Panc1 (cell line): ENCODE measurements at regions not wholly inside any gene's neighbourhood (a gene's known extent, or its start where the extent isn't known, plus 50 kb on each side); places are given as distances from the start of the nearest gene placed in this dataset.
"Not testable (repeated sequence)": the region's sequence is repeated elsewhere in the genome, so short reads cannot be mapped to it uniquely, and the experiment has no call there.

ENCODE experiments used
- ATAC-seq: fragments of 200-7000 bp; cut with Tn5 transposase; 2 replicates; pipeline ENCODE4 v1.9.1; 2020; ENCODE audit warnings: mild to moderate bottlenecking, moderate library complexity
- BruUV-seq: library from RNA; stranded (reverse); fragments of 400-500 nt; replicated peaks from 2 replicates; lab custom pipeline; 2021; lab: Mats Ljungman, UMichigan
- CTCF ChIA-PET: fragments of 300-600 bp; sonication (Branson Sonifier 250); formaldehyde crosslinking; loops from one replicate; lab custom pipeline; 2022; ENCODE audit warnings: antibody characterized with exemption; lab: Charles Lee
- POLR2A ChIA-PET: fragments of 300-600 bp; sonication (Branson Sonifier 250); formaldehyde crosslinking; loops from one replicate; lab custom pipeline; 2022; ENCODE audit warnings: antibody characterized with exemption; lab: Charles Lee
- DNase-seq: peaks from one replicate; pipeline ENCODE4 v3.0.0-alpha.2; 2010; ENCODE audit warnings: low read depth, low spot score
- H3K27ac ChIP-seq: 2 replicates; pipeline ENCODE4 v1.5.1; 2011; ENCODE audit warnings: mild to moderate bottlenecking, low read length, inconsistent platforms
- H3K27me3 ChIP-seq: fragments of 200-500 bp; sonication (Bioruptor generic); 2 replicates; pipeline ENCODE4 v1.6.0; 2014; ENCODE audit warnings: low read length, inconsistent platforms; ENCODE audit not compliant: control insufficient read depth, insufficient read depth
- H3K36me3 ChIP-seq: fragments of 200-500 bp; sonication (Bioruptor generic); 2 replicates; pipeline ENCODE4 v1.5.1; 2014; ENCODE audit warnings: inconsistent platforms, mild to moderate bottlenecking, low read length, moderate library complexity; ENCODE audit not compliant: control insufficient read depth, insufficient read depth
- H3K4me1 ChIP-seq: 2 replicates; pipeline ENCODE4 v1.5.1; 2011; ENCODE audit warnings: inconsistent platforms, mild to moderate bottlenecking, low read length, moderate library complexity; ENCODE audit not compliant: control insufficient read depth, insufficient read depth
- H3K4me3 ChIP-seq, 2 experiments: 2 replicates each; pipeline ENCODE4 v1.5.1; 2011 to 2012; ENCODE audit warnings: low read depth in 2 of 2, low read length in 2 of 2, mild to moderate bottlenecking in 2 of 2, inconsistent platforms in 1 of 2, moderate library complexity in 1 of 2
- H3K9me3 ChIP-seq: fragments of 200-500 bp; sonication (Bioruptor generic); 2 replicates; pipeline ENCODE4 v1.5.1; 2014; ENCODE audit warnings: low read depth, mild to moderate bottlenecking, inconsistent platforms, low read length, moderate library complexity; ENCODE audit not compliant: control insufficient read depth, insufficient read depth
- POLR2AphosphoS5 ChIP-seq: IDR thresholded peaks from 2 replicates; pipeline ENCODE4 v1.6.1; 2012; ENCODE audit warnings: mild to moderate bottlenecking, low read depth, low read length, moderate library complexity
- SIN3A ChIP-seq: IDR thresholded peaks from 2 replicates; pipeline ENCODE4 v1.6.1; 2012; ENCODE audit warnings: low read depth, mild to moderate bottlenecking, low read length, moderate library complexity, borderline replicate concordance; ENCODE audit not compliant: insufficient read depth
- TCF7L2 ChIP-seq: IDR thresholded peaks from 2 replicates; pipeline ENCODE4 v1.6.1; 2011; ENCODE audit warnings: mild to moderate bottlenecking, low read depth, low read length, inconsistent platforms
- in situ Hi-C: cut with HindIII; loops from 2 replicates; pipeline ENCODE4 v1.10.0; 2016; ENCODE audit warnings: low sequenced_read_pairs, low pct_unique_long_range_greater_than_20kb
- intact Hi-C: fragments of 100-400 bp; cut with micrococcal nuclease; formaldehyde crosslinking; loops from one replicate; pipeline ENCODE4 v1.10.0; 2022; ENCODE audit not compliant: unreplicated experiment
- TF ChIP-seq, protein P1 (sequence below): fragments of 450-650 bp; IDR thresholded peaks from 2 replicates; pipeline ENCODE4 v1.5.1; 2017; ENCODE audit warnings: mild to moderate bottlenecking
- TF ChIP-seq, protein P2 (sequence below), 2 experiments: IDR thresholded peaks; 2 replicates each; pipeline ENCODE4 v1.6.1; 2011 to 2012; ENCODE audit warnings: low read depth in 2 of 2, control low read depth in 1 of 2, low read length in 1 of 2, mild to moderate bottlenecking in 1 of 2, moderate library complexity in 1 of 2; ENCODE audit not compliant: insufficient read depth in 1 of 2

DNA sequence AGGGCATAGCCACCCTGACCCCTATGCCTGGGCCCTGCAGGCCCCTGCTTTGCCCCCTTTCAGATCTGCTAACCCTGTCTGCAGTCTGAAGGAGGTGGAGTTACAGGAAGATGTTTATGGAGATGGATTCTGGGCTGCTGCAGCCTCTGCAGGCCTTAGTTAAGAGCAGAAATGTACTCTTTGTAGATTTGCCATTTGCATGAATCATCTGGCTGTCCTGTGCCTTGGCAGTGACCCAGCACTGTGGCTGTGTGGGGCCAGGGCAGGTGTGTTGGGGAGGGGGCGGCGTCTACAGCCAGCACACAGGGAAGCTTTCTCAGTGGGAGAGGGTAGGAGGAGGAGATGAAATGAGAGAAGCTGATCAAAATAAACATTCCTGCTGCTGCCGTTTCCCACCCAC lies 867.3 kb downstream of the PLA2G4A start:
- no peak overlapping the region for H3K27ac ChIP-seq
- intact Hi-C loops = no loop called here
- CTCF ChIA-PET = no interaction called here
- no peak for DNase-seq
- in situ Hi-C loops = no loop called here
- POLR2A ChIA-PET = no interaction called here
- TF ChIP-seq TCF7L2 (no peak), SIN3A (no peak), POLR2AphosphoS5 (no peak)
- TF ChIP-seq, protein P1, sequence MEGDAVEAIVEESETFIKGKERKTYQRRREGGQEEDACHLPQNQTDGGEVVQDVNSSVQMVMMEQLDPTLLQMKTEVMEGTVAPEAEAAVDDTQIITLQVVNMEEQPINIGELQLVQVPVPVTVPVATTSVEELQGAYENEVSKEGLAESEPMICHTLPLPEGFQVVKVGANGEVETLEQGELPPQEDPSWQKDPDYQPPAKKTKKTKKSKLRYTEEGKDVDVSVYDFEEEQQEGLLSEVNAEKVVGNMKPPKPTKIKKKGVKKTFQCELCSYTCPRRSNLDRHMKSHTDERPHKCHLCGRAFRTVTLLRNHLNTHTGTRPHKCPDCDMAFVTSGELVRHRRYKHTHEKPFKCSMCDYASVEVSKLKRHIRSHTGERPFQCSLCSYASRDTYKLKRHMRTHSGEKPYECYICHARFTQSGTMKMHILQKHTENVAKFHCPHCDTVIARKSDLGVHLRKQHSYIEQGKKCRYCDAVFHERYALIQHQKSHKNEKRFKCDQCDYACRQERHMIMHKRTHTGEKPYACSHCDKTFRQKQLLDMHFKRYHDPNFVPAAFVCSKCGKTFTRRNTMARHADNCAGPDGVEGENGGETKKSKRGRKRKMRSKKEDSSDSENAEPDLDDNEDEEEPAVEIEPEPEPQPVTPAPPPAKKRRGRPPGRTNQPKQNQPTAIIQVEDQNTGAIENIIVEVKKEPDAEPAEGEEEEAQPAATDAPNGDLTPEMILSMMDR = no peak
- TF ChIP-seq, protein P2, sequence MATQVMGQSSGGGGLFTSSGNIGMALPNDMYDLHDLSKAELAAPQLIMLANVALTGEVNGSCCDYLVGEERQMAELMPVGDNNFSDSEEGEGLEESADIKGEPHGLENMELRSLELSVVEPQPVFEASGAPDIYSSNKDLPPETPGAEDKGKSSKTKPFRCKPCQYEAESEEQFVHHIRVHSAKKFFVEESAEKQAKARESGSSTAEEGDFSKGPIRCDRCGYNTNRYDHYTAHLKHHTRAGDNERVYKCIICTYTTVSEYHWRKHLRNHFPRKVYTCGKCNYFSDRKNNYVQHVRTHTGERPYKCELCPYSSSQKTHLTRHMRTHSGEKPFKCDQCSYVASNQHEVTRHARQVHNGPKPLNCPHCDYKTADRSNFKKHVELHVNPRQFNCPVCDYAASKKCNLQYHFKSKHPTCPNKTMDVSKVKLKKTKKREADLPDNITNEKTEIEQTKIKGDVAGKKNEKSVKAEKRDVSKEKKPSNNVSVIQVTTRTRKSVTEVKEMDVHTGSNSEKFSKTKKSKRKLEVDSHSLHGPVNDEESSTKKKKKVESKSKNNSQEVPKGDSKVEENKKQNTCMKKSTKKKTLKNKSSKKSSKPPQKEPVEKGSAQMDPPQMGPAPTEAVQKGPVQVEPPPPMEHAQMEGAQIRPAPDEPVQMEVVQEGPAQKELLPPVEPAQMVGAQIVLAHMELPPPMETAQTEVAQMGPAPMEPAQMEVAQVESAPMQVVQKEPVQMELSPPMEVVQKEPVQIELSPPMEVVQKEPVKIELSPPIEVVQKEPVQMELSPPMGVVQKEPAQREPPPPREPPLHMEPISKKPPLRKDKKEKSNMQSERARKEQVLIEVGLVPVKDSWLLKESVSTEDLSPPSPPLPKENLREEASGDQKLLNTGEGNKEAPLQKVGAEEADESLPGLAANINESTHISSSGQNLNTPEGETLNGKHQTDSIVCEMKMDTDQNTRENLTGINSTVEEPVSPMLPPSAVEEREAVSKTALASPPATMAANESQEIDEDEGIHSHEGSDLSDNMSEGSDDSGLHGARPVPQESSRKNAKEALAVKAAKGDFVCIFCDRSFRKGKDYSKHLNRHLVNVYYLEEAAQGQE (IDR thresholded peaks at IDR 0.05; ENCODE audit: insufficient read depth in 1 of 2, low read depth in 2 of 2, low read length in 1 of 2) = no peak
- no peak for ATAC-seq
- H3K36me3 ChIP-seq = no peaks in the 10 kb centered on the region
- no peaks in the 10 kb centered on the region for H3K27me3 ChIP-seq
- no peaks in the 10 kb centered on the region for H3K9me3 ChIP-seq
- no TSS peak for BruUV-seq
- H3K4me3 ChIP-seq = no peak overlapping the region
- H3K4me1 ChIP-seq = no peaks in the 10 kb centered on the region

DNA sequence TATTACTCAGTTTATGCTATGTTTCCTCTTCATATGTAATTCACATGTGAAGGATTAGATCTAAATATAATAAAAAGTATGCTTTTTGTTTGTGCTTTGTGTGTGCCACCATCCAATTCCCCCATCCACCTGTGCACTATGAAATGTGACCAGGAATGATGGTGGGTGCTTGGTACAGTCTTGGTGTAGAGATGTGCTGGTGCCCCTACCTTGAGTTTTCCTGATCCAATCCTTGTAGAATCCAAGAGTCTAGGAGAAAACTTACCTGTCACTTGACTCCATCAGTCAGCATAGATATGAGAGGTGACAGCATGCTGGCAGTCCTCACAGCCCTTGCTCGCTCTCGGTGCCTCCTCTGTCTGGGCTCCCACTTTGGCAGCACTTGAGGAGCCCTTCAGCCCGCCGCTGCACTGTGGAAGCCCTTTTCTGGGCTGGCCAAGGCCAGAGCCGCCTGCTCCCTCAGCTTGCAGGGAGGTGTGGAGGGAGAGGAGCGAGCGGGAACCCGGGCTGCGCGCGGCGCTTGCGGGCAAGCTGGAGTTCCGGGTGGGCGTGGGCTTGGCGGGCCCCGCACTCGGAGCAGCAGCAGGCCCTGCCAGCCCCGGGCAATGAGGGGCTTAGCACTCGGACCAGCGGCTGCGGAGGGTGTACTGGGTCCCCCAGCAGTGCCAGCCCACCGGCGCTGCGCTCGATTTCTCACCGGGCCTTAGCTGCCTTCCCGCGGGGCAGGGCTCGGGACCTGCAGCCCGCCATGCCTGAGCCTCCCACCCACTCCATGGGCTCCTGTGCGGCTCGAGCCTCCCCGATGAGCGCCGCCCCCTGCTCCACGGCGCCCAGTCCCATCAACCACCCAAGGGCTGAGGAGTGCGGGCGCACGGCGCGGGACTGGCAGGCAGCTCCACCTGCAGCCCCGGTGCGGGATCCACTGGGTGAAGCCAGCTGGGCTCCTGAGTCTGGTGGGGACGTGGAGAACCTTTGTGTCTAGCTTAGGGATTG lies 874.7 kb downstream of the PLA2G4A start:
- H3K4me1 ChIP-seq, H3K27me3 ChIP-seq, DNase-seq, POLR2A ChIA-PET, BruUV-seq, H3K4me3 ChIP-seq, H3K36me3 ChIP-seq, intact Hi-C loops, in situ Hi-C loops, ATAC-seq, H3K9me3 ChIP-seq, CTCF ChIA-PET, H3K27ac ChIP-seq: not testable (repeated sequence)

DNA sequence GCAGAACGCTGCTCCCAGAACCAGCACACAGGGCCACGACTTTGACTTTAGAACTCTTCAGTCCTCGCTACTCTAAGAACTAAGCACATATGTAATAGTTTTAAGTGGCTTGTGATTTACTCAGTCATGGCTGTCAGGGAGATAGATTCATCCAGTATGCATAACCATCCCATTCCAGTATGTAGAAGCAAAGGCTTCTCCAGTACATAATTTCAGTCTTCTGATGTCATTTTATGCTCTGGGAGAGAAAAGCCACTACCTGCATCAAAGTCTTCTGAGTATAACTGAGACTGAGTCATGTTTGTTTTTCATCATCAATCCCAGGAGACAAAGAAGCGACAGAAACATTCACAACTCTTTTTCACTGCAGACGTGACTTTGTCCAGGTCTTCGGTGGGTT lies 885.7 kb downstream of the PLA2G4A start:
- in situ Hi-C loops (no loop called here), intact Hi-C loops (no loop called here)
- CTCF ChIA-PET = no interaction called here
- DNase-seq (no peak), ATAC-seq (no peak)
- H3K4me1 ChIP-seq = no peaks in the 10 kb centered on the region
- H3K27ac ChIP-seq = no peak overlapping the region
- no peak overlapping the region for H3K4me3 ChIP-seq
- POLR2A ChIA-PET = no interaction called here
- BruUV-seq = no TSS peak
- TF ChIP-seq, protein P2 (IDR thresholded peaks at IDR 0.05; ENCODE audit: insufficient read depth in 1 of 2, low read depth in 2 of 2, low read length in 1 of 2) = no peak
- no peak for TF ChIP-seq TCF7L2
- no peak for TF ChIP-seq SIN3A
- TF ChIP-seq, protein P1 = no peak
- TF ChIP-seq POLR2AphosphoS5 = no peak
- no peaks in the 10 kb centered on the region for H3K36me3 ChIP-seq
- no peaks in the 10 kb centered on the region for H3K27me3 ChIP-seq
- no peaks in the 10 kb centered on the region for H3K9me3 ChIP-seq
